H1 (cell line): ENCODE measurements at regions not wholly inside any gene's neighbourhood (a gene's known extent, or its start where the extent isn't known, plus 50 kb on each side); places are given as distances from the start of the nearest gene placed in this dataset.

Experiments used
- BCL11A ChIP-seq, 2 experiments: IDR thresholded peaks; one replicate each; pipeline ENCODE4 v1.6.1; 2011; ENCODE audit warnings: low read depth in 2 of 2, low read length in 2 of 2, mild to moderate bottlenecking in 2 of 2
- CTCF ChIP-seq, 3 experiments: IDR thresholded peaks; 1 replicate in 2 of 3; 2 replicates in 1 of 3; pipeline versions ENCODE4 v1.5.1 to v1.6.1; 2011; ENCODE audit warnings: low read length in 3 of 3, mild to moderate bottlenecking in 3 of 3, inconsistent platforms in 2 of 3, low read depth in 1 of 3, moderate library complexity in 1 of 3; ENCODE audit not compliant: insufficient read depth in 1 of 3; ENCODE audit errors: control extremely low read depth in 1 of 3
- EGR1 ChIP-seq: IDR thresholded peaks from 2 replicates; pipeline ENCODE4 v1.6.1; 2011; ENCODE audit warnings: low read depth, low read length, borderline replicate concordance
- EZH2 ChIP-seq: fragments of 200-600 bp; sonication (generic); IDR thresholded peaks from 2 replicates; pipeline ENCODE4 v1.7.1; 2012; ENCODE audit warnings: low read depth, mild to moderate bottlenecking, moderate library complexity, low read length, inconsistent platforms; ENCODE audit not compliant: severe bottlenecking
- FOSL1 ChIP-seq: IDR thresholded peaks from 2 replicates; pipeline ENCODE4 v1.6.1; 2011; ENCODE audit warnings: mild to moderate bottlenecking, low read depth, low read length, moderate library complexity; ENCODE audit not compliant: insufficient read depth
- GABPA ChIP-seq: IDR thresholded peaks from 2 replicates; pipeline ENCODE4 v1.6.1; 2011; ENCODE audit warnings: mild to moderate bottlenecking, low read length, moderate library complexity, borderline replicate concordance; ENCODE audit not compliant: insufficient read depth
- MAFK ChIP-seq: IDR thresholded peaks from 2 replicates; pipeline ENCODE4 v1.6.1; 2012; ENCODE audit warnings: low read depth, mild to moderate bottlenecking, improper control_type of control experiment, low read length
- MAX ChIP-seq: IDR thresholded peaks from 2 replicates; pipeline ENCODE4 v1.6.1; 2012; ENCODE audit warnings: inconsistent platforms
- NRF1 ChIP-seq: IDR thresholded peaks from 2 replicates; pipeline ENCODE4 v1.6.1; 2011; ENCODE audit warnings: mild to moderate bottlenecking, low read depth, low read length, improper control_type of control experiment
- POLR2A ChIP-seq, 2 experiments: IDR thresholded peaks; 1 replicate in 1 of 2; 2 replicates in 1 of 2; pipeline ENCODE4 v1.6.1; 2011; ENCODE audit warnings: low read depth in 2 of 2, low read length in 2 of 2, mild to moderate bottlenecking in 2 of 2; ENCODE audit errors: control extremely low read depth in 1 of 2
- SP2 ChIP-seq: IDR thresholded peaks from 2 replicates; pipeline ENCODE4 v1.6.1; 2012; ENCODE audit warnings: mild to moderate bottlenecking, low read length, inconsistent platforms
- TCF12 ChIP-seq: IDR thresholded peaks from 2 replicates; pipeline ENCODE4 v1.6.1; 2011; ENCODE audit warnings: low read depth, mild to moderate bottlenecking, low read length
- YY1 ChIP-seq: IDR thresholded peaks from 2 replicates; pipeline ENCODE4 v1.6.1; 2011; ENCODE audit warnings: low read depth, mild to moderate bottlenecking, low read length

- TF ChIP-seq FOSL1 (no peak), YY1 (no peak), MAFK (no peak), CTCF (IDR thresholded peaks at IDR 0.05; ENCODE audit: control extremely low read depth in 1 of 3, insufficient read depth in 1 of 3, low read depth in 1 of 3, low read length in 3 of 3) (no peak), POLR2A (IDR thresholded peaks at IDR 0.05; ENCODE audit: control extremely low read depth in 1 of 2, low read depth in 2 of 2, low read length in 2 of 2) (no peak), BCL11A (IDR thresholded peaks at IDR 0.05; ENCODE audit: low read depth in 2 of 2, low read length in 2 of 2) (no peak), TCF12 (no peak), EZH2 (no peak), MAX (no peak), NRF1 (no peak), SP2 (no peak), EGR1 (no peak), GABPA (no peak)
These were observed 1531.6 kb downstream of the KCNT2 start for GRCh38 chr1:195076682-195077081.
